ENCODE measurements at regions not wholly inside any gene's neighbourhood (a gene's known extent, or its start where the extent isn't known, plus 50 kb on each side); places are given as distances from the start of the nearest gene placed in this dataset.

DNA sequence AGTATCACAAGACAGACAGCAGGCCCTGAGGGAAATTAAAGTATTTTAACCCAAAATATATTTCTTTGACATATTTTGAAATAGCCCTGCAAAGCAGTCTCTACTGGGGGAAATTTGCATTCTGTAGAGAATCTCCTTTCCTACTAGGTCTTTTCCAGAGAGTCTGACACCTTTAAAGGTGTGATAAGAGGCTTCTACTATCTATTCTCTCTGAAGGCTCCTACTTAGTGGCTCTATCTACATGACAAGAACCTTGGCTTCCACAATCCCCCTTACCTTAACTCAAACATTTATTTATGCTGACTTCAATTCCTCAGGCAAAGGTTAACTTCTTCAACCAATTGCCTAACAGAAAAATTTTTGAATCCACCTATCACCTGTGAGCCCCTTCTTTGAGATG, 174.6 kb upstream of the GALNT5 start:
- TF ChIP-seq, protein P1, sequence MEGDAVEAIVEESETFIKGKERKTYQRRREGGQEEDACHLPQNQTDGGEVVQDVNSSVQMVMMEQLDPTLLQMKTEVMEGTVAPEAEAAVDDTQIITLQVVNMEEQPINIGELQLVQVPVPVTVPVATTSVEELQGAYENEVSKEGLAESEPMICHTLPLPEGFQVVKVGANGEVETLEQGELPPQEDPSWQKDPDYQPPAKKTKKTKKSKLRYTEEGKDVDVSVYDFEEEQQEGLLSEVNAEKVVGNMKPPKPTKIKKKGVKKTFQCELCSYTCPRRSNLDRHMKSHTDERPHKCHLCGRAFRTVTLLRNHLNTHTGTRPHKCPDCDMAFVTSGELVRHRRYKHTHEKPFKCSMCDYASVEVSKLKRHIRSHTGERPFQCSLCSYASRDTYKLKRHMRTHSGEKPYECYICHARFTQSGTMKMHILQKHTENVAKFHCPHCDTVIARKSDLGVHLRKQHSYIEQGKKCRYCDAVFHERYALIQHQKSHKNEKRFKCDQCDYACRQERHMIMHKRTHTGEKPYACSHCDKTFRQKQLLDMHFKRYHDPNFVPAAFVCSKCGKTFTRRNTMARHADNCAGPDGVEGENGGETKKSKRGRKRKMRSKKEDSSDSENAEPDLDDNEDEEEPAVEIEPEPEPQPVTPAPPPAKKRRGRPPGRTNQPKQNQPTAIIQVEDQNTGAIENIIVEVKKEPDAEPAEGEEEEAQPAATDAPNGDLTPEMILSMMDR (IDR thresholded peaks at IDR 0.05; ENCODE audit: poor library complexity, severe bottlenecking): no peak
- TF ChIP-seq EZH2 (IDR thresholded peaks at IDR 0.05; ENCODE audit: borderline replicate concordance, insufficient read depth, low read length, poor library complexity, severe bottlenecking) (no peak), POLR2AphosphoS5 (IDR thresholded peaks at IDR 0.05) (no peak), EP300 (conservative IDR thresholded peaks at IDR 0.05; ENCODE audit: poor library complexity, severe bottlenecking) (no peak), TAF1 (IDR thresholded peaks at IDR 0.05; ENCODE audit: low read depth) (no peak), MXI1 (conservative IDR thresholded peaks at IDR 0.05; ENCODE audit: poor library complexity, severe bottlenecking) (no peak)
- TF ChIP-seq, protein P2, sequence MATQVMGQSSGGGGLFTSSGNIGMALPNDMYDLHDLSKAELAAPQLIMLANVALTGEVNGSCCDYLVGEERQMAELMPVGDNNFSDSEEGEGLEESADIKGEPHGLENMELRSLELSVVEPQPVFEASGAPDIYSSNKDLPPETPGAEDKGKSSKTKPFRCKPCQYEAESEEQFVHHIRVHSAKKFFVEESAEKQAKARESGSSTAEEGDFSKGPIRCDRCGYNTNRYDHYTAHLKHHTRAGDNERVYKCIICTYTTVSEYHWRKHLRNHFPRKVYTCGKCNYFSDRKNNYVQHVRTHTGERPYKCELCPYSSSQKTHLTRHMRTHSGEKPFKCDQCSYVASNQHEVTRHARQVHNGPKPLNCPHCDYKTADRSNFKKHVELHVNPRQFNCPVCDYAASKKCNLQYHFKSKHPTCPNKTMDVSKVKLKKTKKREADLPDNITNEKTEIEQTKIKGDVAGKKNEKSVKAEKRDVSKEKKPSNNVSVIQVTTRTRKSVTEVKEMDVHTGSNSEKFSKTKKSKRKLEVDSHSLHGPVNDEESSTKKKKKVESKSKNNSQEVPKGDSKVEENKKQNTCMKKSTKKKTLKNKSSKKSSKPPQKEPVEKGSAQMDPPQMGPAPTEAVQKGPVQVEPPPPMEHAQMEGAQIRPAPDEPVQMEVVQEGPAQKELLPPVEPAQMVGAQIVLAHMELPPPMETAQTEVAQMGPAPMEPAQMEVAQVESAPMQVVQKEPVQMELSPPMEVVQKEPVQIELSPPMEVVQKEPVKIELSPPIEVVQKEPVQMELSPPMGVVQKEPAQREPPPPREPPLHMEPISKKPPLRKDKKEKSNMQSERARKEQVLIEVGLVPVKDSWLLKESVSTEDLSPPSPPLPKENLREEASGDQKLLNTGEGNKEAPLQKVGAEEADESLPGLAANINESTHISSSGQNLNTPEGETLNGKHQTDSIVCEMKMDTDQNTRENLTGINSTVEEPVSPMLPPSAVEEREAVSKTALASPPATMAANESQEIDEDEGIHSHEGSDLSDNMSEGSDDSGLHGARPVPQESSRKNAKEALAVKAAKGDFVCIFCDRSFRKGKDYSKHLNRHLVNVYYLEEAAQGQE (IDR thresholded peaks at IDR 0.05; ENCODE audit: borderline replicate concordance): no peak
